GM12878 (cell line): ENCODE measurements at regions not wholly inside any gene's neighbourhood (a gene's known extent, or its start where the extent isn't known, plus 50 kb on each side); places are given as distances from the start of the nearest gene placed in this dataset.

Source experiments
- ATAC-seq: fragments of 200-7000 bp; cut with Tn5 transposase; 3 replicates; pipeline ENCODE4 v1.9.1; 2020; ENCODE audit warnings: mild to moderate bottlenecking, moderate library complexity
- BruUV-seq: library from RNA; stranded (reverse); fragments of 400-500 nt; replicated peaks from 2 replicates; lab custom pipeline; 2021; lab: Mats Ljungman, UMichigan
- CTCF ChIA-PET: fragments of 300-600 bp; sonication (Branson Sonifier 250); formaldehyde crosslinking; extraction: SDS; loops from one replicate; lab custom pipeline; 2021; ENCODE audit warnings: inconsistent platforms; lab: Yijun Ruan, JAX
- POLR2A ChIA-PET: fragments of 350-600 bp; formaldehyde crosslinking; extraction: SDS; loops from one replicate; lab custom pipeline; 2021; ENCODE audit warnings: inconsistent platforms; lab: Charles Lee
- RAD21 ChIA-PET: fragments of 300-600 bp; sonication (Branson Sonifier 250); formaldehyde crosslinking; loops from one replicate; lab custom pipeline; 2023; ENCODE audit warnings: antibody characterized with exemption; ENCODE audit not compliant: unreplicated experiment; lab: Charles Lee
- SMC1A ChIA-PET: fragments of 300-600 bp; sonication (Branson Sonifier 250); formaldehyde crosslinking; loops from one replicate; lab custom pipeline; 2023; ENCODE audit not compliant: unreplicated experiment, uncharacterized antibody; lab: Charles Lee
- DNase-seq: peaks from one replicate; pipeline ENCODE4 v3.0.0-alpha.2; 2011; ENCODE audit warnings: low read depth, low spot score
- FAIRE-seq: peaks from 3 replicates; lab custom pipeline; 2011; peaks lifted over from hg19 to GRCh38; lab: Jason Lieb, UNC
- H2AFZ ChIP-seq: 2 replicates; pipeline ENCODE4 v1.6.0; 2011; ENCODE audit warnings: low read depth, low read length, control low read depth; ENCODE audit not compliant: control insufficient read depth
- H3K27ac ChIP-seq: 2 replicates; pipeline ENCODE4 v1.5.1; 2011; ENCODE audit warnings: control low read depth; ENCODE audit not compliant: control insufficient read depth, insufficient read depth
- H3K27me3 ChIP-seq, 2 experiments: replicated peaks in 1 of 2; 2 replicates each; pipeline versions ENCODE4 v1.6.0 to v1.6.1; 2011; ENCODE audit warnings: low read length in 1 of 2; ENCODE audit not compliant: control insufficient read depth in 2 of 2, insufficient read depth in 2 of 2
- H3K36me3 ChIP-seq, 2 experiments: 2 replicates each; pipeline ENCODE4 v1.5.1; 2011; ENCODE audit warnings: low read length in 1 of 2; ENCODE audit not compliant: control insufficient read depth in 2 of 2, insufficient read depth in 2 of 2
- H3K4me1 ChIP-seq: 2 replicates; pipeline ENCODE4 v1.6.1; 2011; ENCODE audit warnings: mild to moderate bottlenecking, low read length, moderate library complexity, mixed read lengths; ENCODE audit not compliant: control insufficient read depth, insufficient read depth
- H3K4me2 ChIP-seq: 2 replicates; pipeline ENCODE4 v1.6.0; 2011; ENCODE audit warnings: control low read depth; ENCODE audit not compliant: control insufficient read depth, insufficient read depth
- H3K4me3 ChIP-seq: fragments of 200-600 bp; sonication (generic); 2 replicates; pipeline ENCODE4 v1.5.1; 2016
- H3K79me2 ChIP-seq: 2 replicates; pipeline ENCODE4 v1.6.0; 2011; ENCODE audit warnings: low read length; ENCODE audit not compliant: control insufficient read depth, insufficient read depth
- H3K9ac ChIP-seq: 2 replicates; pipeline ENCODE4 v1.8.0; 2011; ENCODE audit warnings: low read length, control low read depth, mixed read lengths; ENCODE audit not compliant: control insufficient read depth, insufficient read depth
- H3K9me3 ChIP-seq: replicated peaks from 3 replicates; pipeline ENCODE4 v1.5.1; 2011; ENCODE audit warnings: mild to moderate bottlenecking, low read length; ENCODE audit not compliant: control insufficient read depth, insufficient read depth
- H4K20me1 ChIP-seq: 2 replicates; pipeline ENCODE4 v1.6.0; 2011; ENCODE audit not compliant: control insufficient read depth, insufficient read depth
- BCL11A ChIP-seq: IDR thresholded peaks from 2 replicates; pipeline ENCODE4 v1.6.1; 2011; ENCODE audit warnings: low read depth, low read length
- BHLHE40 ChIP-seq, 2 experiments: fragments of 450-650 bp in 1 of 2; IDR thresholded peaks; 2 replicates each; pipeline ENCODE4 v1.6.1; 2011 to 2017; ENCODE audit warnings: low read depth in 2 of 2, borderline replicate concordance in 1 of 2, improper control_type of control experiment in 1 of 2, low read length in 1 of 2, mild to moderate bottlenecking in 1 of 2
- ESRRA ChIP-seq: IDR thresholded peaks from 2 replicates; pipeline ENCODE4 v1.6.1; 2012; ENCODE audit warnings: mild to moderate bottlenecking, low read length, improper control_type of control experiment
- MYB ChIP-seq: fragments of 150-350 bp; IDR thresholded peaks from 2 replicates; pipeline ENCODE4 v1.6.1; 2014; ENCODE audit warnings: mild to moderate bottlenecking, low read depth, low read length, borderline replicate concordance
- NFXL1 ChIP-seq: fragments of 450-650 bp; IDR thresholded peaks from 2 replicates; pipeline ENCODE4 v1.6.1; 2017; ENCODE audit warnings: antibody characterized with exemption, mild to moderate bottlenecking, borderline replicate concordance
- WGBS: methylation state at CpG from one replicate; pipeline ENCODE4 v1.1.6; 2016; ENCODE audit warnings: low lambda C conversion rate; ENCODE audit not compliant: insufficient replicate concordance, insufficient coverage; ENCODE audit errors: missing lambda C conversion rate; 5-methylcytosine and 5-hydroxymethylcytosine counted together
- in situ Hi-C: fragments of 300-500 bp; cut with MboI; formaldehyde crosslinking; loops from 9 replicates; pipeline ENCODE4 v1.14.3; 2018; ENCODE audit warnings: mixed read lengths
- intact Hi-C: fragments of 100-400 bp; cut with micrococcal nuclease; formaldehyde crosslinking; loops from one replicate; pipeline ENCODE4 v1.14.2; 2022; ENCODE audit not compliant: unreplicated experiment
- TF ChIP-seq, protein P1 (sequence below): IDR thresholded peaks from 2 replicates; pipeline ENCODE4 v1.6.1; 2012; ENCODE audit warnings: low read depth, low read length, improper control_type of control experiment
- TF ChIP-seq, protein P2 (sequence below): fragments of 450-650 bp; formaldehyde crosslinking; IDR thresholded peaks from 2 replicates; pipeline ENCODE4 v1.4.0; 2022; ENCODE audit warnings: mild to moderate bottlenecking, moderate library complexity
- TF ChIP-seq, protein P3 (sequence below): fragments of 450-650 bp; IDR thresholded peaks from 2 replicates; pipeline ENCODE4 v1.6.1; 2016; ENCODE audit warnings: mild to moderate bottlenecking

DNA sequence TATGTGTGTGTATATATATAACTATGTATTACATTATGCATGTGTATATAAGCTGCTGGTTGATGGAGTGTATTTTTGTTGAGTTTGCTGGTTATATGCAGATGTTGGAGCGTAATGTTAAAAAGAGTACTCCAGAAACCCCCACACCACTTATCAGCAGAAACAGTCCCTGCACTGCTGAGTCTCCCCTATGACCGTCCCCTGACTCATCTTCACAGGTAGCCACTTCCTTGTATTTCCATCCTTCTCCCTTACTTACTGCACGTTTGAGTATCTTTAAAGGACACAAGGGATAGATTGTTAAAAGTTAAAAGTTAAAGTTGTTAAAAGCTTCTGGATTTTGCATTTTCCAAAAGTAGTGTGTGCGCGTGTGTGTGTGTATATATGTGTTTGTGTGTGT is 853.9 kb upstream of the EEF2KMT start (continued):
- TF ChIP-seq, protein P1, sequence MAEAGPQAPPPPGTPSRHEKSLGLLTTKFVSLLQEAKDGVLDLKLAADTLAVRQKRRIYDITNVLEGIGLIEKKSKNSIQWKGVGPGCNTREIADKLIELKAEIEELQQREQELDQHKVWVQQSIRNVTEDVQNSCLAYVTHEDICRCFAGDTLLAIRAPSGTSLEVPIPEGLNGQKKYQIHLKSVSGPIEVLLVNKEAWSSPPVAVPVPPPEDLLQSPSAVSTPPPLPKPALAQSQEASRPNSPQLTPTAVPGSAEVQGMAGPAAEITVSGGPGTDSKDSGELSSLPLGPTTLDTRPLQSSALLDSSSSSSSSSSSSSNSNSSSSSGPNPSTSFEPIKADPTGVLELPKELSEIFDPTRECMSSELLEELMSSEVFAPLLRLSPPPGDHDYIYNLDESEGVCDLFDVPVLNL = no peak
- TF ChIP-seq, protein P2, sequence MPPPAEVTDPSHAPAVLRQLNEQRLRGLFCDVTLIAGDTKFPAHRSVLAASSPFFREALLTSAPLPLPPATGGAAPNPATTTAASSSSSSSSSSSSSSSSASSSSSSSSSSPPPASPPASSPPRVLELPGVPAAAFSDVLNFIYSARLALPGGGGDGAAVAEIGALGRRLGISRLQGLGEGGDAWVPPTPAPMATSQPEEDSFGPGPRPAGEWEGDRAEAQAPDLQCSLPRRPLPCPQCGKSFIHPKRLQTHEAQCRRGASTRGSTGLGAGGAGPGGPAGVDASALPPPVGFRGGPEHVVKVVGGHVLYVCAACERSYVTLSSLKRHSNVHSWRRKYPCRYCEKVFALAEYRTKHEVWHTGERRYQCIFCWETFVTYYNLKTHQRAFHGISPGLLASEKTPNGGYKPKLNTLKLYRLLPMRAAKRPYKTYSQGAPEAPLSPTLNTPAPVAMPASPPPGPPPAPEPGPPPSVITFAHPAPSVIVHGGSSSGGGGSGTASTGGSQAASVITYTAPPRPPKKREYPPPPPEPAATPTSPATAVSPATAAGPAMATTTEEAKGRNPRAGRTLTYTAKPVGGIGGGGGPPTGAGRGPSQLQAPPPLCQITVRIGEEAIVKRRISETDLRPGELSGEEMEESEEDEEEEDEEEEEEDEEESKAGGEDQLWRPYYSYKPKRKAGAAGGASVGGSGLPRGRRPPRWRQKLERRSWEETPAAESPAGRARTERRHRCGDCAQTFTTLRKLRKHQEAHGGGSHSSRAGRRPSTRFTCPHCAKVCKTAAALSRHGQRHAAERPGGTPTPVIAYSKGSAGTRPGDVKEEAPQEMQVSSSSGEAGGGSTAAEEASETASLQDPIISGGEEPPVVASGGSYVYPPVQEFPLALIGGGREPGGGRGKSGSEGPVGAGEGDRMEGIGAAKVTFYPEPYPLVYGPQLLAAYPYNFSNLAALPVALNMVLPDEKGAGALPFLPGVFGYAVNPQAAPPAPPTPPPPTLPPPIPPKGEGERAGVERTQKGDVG (CRISPR knock-in tag) = no peak
- TF ChIP-seq, protein P3, sequence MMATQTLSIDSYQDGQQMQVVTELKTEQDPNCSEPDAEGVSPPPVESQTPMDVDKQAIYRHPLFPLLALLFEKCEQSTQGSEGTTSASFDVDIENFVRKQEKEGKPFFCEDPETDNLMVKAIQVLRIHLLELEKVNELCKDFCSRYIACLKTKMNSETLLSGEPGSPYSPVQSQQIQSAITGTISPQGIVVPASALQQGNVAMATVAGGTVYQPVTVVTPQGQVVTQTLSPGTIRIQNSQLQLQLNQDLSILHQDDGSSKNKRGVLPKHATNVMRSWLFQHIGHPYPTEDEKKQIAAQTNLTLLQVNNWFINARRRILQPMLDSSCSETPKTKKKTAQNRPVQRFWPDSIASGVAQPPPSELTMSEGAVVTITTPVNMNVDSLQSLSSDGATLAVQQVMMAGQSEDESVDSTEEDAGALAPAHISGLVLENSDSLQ = no peak
- TF ChIP-seq ESRRA (no peak), BCL11A (no peak), MYB (no peak)
- TF ChIP-seq, all 136 proteins: peak for 0

DNA sequence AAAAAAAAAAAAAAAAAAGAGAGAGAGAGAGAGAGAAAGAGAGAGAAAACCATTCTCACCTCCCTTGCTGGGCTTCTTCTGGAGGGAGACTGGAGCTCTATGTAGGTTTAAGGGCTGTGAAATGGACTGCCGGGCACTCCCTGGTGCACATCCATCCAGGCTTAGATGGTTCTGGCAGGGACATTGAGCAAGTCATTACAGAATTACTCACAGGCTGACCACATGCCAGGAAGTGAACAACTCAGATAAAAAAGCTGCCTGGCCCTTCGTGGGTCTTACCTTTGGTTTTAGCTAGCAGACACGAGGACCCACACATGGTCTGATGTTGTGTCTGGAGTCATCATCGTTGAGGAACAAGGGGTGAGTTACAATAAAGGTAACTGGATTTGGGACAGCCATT is 847.4 kb upstream of the EEF2KMT start:
- H4K20me1 ChIP-seq = no peaks in the 10 kb centered on the region
- in situ Hi-C loops (no loop called here), intact Hi-C loops (no loop called here)
- ChIA-PET CTCF (no interaction called here), SMC1A (no interaction called here), POLR2A (no interaction called here), RAD21 (no interaction called here)
- H3K9me3 ChIP-seq = no peaks in the 10 kb centered on the region; the same call in 2 of the 3 replicates
- WGBS = 20% methylated on average over 4 of the region's 4 CpGs
- H2AFZ ChIP-seq = no peak overlapping the region
- no peaks in the 10 kb centered on the region for H3K36me3 ChIP-seq
- H3K4me1 ChIP-seq = no peaks in the 10 kb centered on the region
- H3K4me2 ChIP-seq = no peak overlapping the region
- H3K9ac ChIP-seq = no peak overlapping the region
- no peak overlapping the region for H3K27ac ChIP-seq
- ATAC-seq (no peak), DNase-seq (no peak), FAIRE-seq (no peak)
- H3K27me3 ChIP-seq = no peaks in the 10 kb centered on the region
- no peak overlapping the region for H3K4me3 ChIP-seq
- H3K79me2 ChIP-seq = no peaks in the 10 kb centered on the region
- TF ChIP-seq NFXL1 (no peak), BHLHE40 (IDR thresholded peaks at IDR 0.05; ENCODE audit: borderline replicate concordance in 1 of 2, low read depth in 2 of 2, low read length in 1 of 2) (no peak)
- no TSS peak for BruUV-seq
